DND-41 (cell line): ENCODE measurements at regions not wholly inside any gene's neighbourhood (a gene's known extent, or its start where the extent isn't known, plus 50 kb on each side); places are given as distances from the start of the nearest gene placed in this dataset.

ENCODE experiments used
- ATAC-seq: fragments of 200-7000 bp; cut with Tn5 transposase; 3 replicates; pipeline ENCODE4 v1.9.1; 2021; ENCODE audit warnings: low read depth; ENCODE audit not compliant: insufficient read depth
- DNase-seq: peaks from one replicate; pipeline ENCODE4 v3.0.0-alpha.2; 2020
- H2AFZ ChIP-seq: 2 replicates; pipeline ENCODE4 v1.6.0; 2012; ENCODE audit warnings: low read depth, low read length
- H3K27ac ChIP-seq: 2 replicates; pipeline ENCODE4 v1.5.1; 2012; ENCODE audit warnings: low read length, inconsistent platforms
- H3K27me3 ChIP-seq: fragments of 200-600 bp; sonication (generic); 2 replicates; pipeline ENCODE4 v1.6.0; 2012; ENCODE audit warnings: low read length, mild to moderate bottlenecking, inconsistent platforms; ENCODE audit not compliant: insufficient read depth, poor library complexity
- H3K36me3 ChIP-seq: 2 replicates; pipeline ENCODE4 v1.5.1; 2012; ENCODE audit warnings: low read length, inconsistent platforms; ENCODE audit not compliant: insufficient read depth
- H3K4me1 ChIP-seq: 2 replicates; pipeline ENCODE4 v1.5.1; 2012; ENCODE audit warnings: mild to moderate bottlenecking, low read length; ENCODE audit not compliant: insufficient read depth
- H3K4me2 ChIP-seq: 2 replicates; pipeline ENCODE4 v1.6.0; 2012; ENCODE audit warnings: mild to moderate bottlenecking, moderate library complexity, low read length, inconsistent platforms; ENCODE audit not compliant: insufficient read depth
- H3K4me3 ChIP-seq, 2 experiments: fragments of 200-600 bp in 1 of 2; shearing (Covaris generic) in 1 of 2; 2 replicates each; pipeline ENCODE4 v1.5.1; 2012 to 2016; ENCODE audit warnings: inconsistent platforms in 2 of 2, low read length in 2 of 2, mild to moderate bottlenecking in 2 of 2, low read depth in 1 of 2, moderate library complexity in 1 of 2
- H3K79me2 ChIP-seq: 2 replicates; pipeline ENCODE4 v1.6.0; 2012; ENCODE audit warnings: low read length, inconsistent platforms; ENCODE audit not compliant: insufficient read depth
- H3K9ac ChIP-seq: 2 replicates; pipeline ENCODE4 v1.6.0; 2012; ENCODE audit warnings: low read depth, mild to moderate bottlenecking, inconsistent platforms, low read length, moderate library complexity
- H3K9me3 ChIP-seq: 2 replicates; pipeline ENCODE4 v1.5.1; 2012; ENCODE audit warnings: low read length, moderate library complexity, mild to moderate bottlenecking, inconsistent platforms; ENCODE audit not compliant: insufficient read depth, severe bottlenecking
- H4K20me1 ChIP-seq: 2 replicates; pipeline ENCODE4 v1.6.0; 2012; ENCODE audit warnings: low read length; ENCODE audit not compliant: insufficient read depth
- EZH2 ChIP-seq: IDR thresholded peaks from 3 replicates; pipeline ENCODE4 v1.6.1; 2012; ENCODE audit warnings: borderline replicate concordance, low read depth, mild to moderate bottlenecking, moderate library complexity, low read length, inconsistent platforms; ENCODE audit not compliant: severe bottlenecking
- TF ChIP-seq, protein P1 (sequence below): IDR thresholded peaks from 2 replicates; pipeline ENCODE4 v1.5.1; 2012; ENCODE audit warnings: borderline replicate concordance, low read length, moderate library complexity, mild to moderate bottlenecking; ENCODE audit not compliant: poor library complexity, severe bottlenecking; ENCODE audit errors: extremely low read depth

DNA sequence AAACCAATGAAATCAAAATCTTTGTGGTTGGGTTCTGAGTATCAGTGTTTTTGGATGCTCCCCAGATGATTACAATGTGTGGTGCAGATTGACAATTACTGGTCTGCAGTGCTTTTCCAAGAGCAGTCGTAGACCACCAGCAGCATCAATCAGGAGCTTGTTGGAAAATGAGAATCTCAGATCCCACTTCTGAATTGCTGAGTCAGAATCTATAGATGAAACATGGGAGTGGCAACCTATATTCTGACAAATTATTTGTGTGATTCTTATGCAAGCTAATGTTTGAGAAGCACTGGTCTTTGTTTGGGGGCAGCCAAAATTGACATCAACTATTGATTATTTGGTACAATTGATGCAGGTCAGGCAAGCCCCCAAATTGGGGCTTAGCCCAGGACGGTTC, 539.9 kb upstream of the BTBD3 start:
- DNase-seq (no peak), ATAC-seq (no peak)
- Histone ChIP-seq H3K36me3 (no peaks in the 10 kb centered on the region), H3K9me3 (peaks cover 5% of the 10 kb centered on the region), H3K4me3 (no peak overlapping the region), H2AFZ (no peak overlapping the region), H3K4me2 (no peak overlapping the region), H3K79me2 (no peaks in the 10 kb centered on the region), H4K20me1 (no peaks in the 10 kb centered on the region), H3K27ac (no peak overlapping the region), H3K9ac (no peak overlapping the region), H3K4me1 (no peaks in the 10 kb centered on the region), H3K27me3 (no peaks in the 10 kb centered on the region)
- TF ChIP-seq, protein P1, sequence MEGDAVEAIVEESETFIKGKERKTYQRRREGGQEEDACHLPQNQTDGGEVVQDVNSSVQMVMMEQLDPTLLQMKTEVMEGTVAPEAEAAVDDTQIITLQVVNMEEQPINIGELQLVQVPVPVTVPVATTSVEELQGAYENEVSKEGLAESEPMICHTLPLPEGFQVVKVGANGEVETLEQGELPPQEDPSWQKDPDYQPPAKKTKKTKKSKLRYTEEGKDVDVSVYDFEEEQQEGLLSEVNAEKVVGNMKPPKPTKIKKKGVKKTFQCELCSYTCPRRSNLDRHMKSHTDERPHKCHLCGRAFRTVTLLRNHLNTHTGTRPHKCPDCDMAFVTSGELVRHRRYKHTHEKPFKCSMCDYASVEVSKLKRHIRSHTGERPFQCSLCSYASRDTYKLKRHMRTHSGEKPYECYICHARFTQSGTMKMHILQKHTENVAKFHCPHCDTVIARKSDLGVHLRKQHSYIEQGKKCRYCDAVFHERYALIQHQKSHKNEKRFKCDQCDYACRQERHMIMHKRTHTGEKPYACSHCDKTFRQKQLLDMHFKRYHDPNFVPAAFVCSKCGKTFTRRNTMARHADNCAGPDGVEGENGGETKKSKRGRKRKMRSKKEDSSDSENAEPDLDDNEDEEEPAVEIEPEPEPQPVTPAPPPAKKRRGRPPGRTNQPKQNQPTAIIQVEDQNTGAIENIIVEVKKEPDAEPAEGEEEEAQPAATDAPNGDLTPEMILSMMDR: no peak
- no peak for TF ChIP-seq EZH2

- H3K9ac ChIP-seq: no peak overlapping the region
Measured at GRCh38 chr20:11378252-11378651, 539.4 kb upstream of the BTBD3 start.

DNA sequence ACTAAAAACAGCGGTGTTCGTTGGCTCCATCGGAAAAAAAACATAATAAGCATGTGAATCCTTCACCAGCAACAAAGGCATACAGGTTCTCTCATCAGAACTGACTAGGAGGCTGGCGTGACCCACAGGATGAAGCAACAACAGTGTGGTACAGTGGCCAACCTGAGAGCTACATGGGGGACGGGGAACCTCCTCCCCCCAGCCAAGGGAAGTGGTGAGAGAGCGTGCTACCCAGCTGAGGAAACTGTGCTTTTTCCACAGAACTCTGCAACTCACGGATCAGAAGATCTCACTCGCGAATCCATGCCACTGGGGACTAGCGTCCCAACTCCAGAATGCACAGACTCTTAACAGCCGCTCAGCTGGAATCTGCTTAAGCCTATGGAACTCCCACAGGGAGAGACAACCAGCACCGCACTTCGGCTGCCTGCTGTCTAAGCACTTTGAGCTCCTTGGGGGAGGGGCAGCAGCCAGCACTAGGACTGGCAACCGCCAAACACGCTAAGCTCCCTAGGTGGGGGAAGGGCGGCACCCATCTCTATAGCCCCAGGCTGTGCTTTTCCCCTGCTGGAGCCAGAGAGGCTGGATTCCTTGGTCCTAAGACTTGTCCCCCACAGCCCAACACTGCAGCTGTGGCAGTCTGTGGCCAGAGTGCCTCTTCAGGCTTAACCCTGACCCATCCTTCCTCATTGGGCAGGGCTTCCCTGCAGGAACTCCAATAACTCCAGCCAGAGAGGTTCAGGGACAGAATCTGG, 538.3 kb upstream of the BTBD3 start:
- DNase-seq: no peak
- Histone ChIP-seq H3K4me2 (no peak overlapping the region), H3K4me1 (no peaks in the 10 kb centered on the region), H2AFZ (no peak overlapping the region), H3K36me3 (no peaks in the 10 kb centered on the region), H3K9ac (no peak overlapping the region), H3K4me3 (no peak overlapping the region), H3K27me3 (no peaks in the 10 kb centered on the region), H3K9me3 (peaks cover 5% of the 10 kb centered on the region), H3K79me2 (no peaks in the 10 kb centered on the region), H4K20me1 (no peaks in the 10 kb centered on the region), H3K27ac (no peak overlapping the region)
- no peak for TF ChIP-seq EZH2
- TF ChIP-seq, protein P1: no peak
- no peak for ATAC-seq

More at GRCh38 chr20:11378252-11378651, 539.4 kb upstream of the BTBD3 start:
- Histone ChIP-seq H3K27me3 (no peaks in the 10 kb centered on the region), H3K4me3 (no peak overlapping the region), H3K4me1 (no peaks in the 10 kb centered on the region), H2AFZ (no peak overlapping the region), H3K79me2 (no peaks in the 10 kb centered on the region), H4K20me1 (no peaks in the 10 kb centered on the region), H3K27ac (no peak overlapping the region), H3K9me3 (peaks cover 5% of the 10 kb centered on the region), H3K4me2 (no peak overlapping the region), H3K36me3 (no peaks in the 10 kb centered on the region)
- no peak for ATAC-seq
- TF ChIP-seq, protein P1: no peak
- no peak for TF ChIP-seq EZH2
- DNase-seq: no peak

GRCh38 chr20:11380283-11380682, 537.4 kb upstream of the BTBD3 start:
- no peak for TF ChIP-seq EZH2
- TF ChIP-seq, protein P1: no peak
- no peaks in the 10 kb centered on the region for H3K36me3 ChIP-seq
- H3K9ac ChIP-seq: no peak overlapping the region
- H3K4me1 ChIP-seq: no peaks in the 10 kb centered on the region
- H2AFZ ChIP-seq: no peak overlapping the region
- no peak overlapping the region for H3K4me2 ChIP-seq
- DNase-seq (no peak), ATAC-seq (no peak)
- no peak overlapping the region for H3K4me3 ChIP-seq
- H3K79me2 ChIP-seq: no peaks in the 10 kb centered on the region
- no peaks in the 10 kb centered on the region for H4K20me1 ChIP-seq
- no peak overlapping the region for H3K27ac ChIP-seq
- H3K9me3 ChIP-seq: peaks cover 5% of the 10 kb centered on the region
- no peaks in the 10 kb centered on the region for H3K27me3 ChIP-seq
